ENCODE measurements at regions not wholly inside any gene's neighbourhood (a gene's known extent, or its start where the extent isn't known, plus 50 kb on each side); places are given as distances from the start of the nearest gene placed in this dataset.

DNA sequence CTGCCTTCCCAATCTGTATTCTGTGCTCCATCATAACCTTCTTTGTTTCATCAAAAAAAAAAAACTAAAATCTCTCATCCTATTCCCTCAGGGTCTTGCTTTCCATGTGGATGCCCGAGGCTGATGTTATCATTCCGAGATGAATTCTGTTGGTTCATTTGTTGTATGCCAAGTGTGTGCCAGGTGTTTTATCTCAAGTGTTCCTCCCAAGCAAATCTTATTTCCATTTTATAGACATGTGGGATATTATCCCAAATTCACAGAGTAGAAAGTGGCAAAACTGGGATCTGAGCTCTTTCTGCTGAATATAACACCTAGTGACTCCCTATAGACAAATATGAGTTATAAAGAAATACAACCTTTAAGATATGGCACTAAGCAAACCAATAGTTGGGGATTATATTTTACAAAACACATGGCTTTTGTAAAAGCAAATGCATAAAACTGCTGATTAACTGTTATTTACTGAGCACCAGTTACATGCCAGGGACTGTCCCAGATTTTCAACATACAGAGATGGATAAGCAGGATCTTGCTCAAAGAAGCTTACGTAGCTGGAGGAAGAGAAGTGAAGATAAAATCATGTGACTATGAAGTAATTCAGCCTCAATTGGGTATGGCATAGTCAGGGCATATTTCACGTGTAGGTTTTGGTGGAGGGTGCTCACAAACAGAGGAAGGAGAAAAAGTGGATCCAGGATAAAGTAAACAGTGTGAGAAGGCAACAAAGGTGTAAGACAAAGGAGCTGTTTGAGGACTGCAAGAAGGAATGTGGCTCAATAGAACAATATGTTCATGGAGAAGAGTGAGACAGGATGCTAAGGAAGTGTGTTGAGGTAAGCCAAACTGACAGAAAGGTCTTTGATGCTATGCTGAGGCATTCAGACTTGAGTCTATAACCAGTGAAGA lies 143.3 kb upstream of the ADAMTSL1 start:
- WGBS = 78% methylated on average over 2 of the region's 4 CpGs
- H4K91ac ChIP-seq (ENCODE audit: low read length) = no peak overlapping the region
- H3K27me3 ChIP-seq (ENCODE audit: control insufficient read depth in 1 of 2, insufficient read depth in 1 of 2, low read length in 2 of 2) = no peaks in the 10 kb centered on the region
- H3K4me3 ChIP-seq (ENCODE audit: insufficient read depth in 1 of 2, low read depth in 1 of 2, low read length in 2 of 2) = no peak overlapping the region
- H3K27ac ChIP-seq (ENCODE audit: low read length, poor library complexity, severe bottlenecking) = no peak overlapping the region
- no peak overlapping the region for H3K4ac ChIP-seq (ENCODE audit: low read depth in 1 of 2, low read length in 2 of 2)
- no peak overlapping the region for H3K23ac ChIP-seq (ENCODE audit: low read length in 2 of 2)
- no peak overlapping the region for H2BK12ac ChIP-seq (ENCODE audit: low read length in 2 of 2)
- no peaks in the 10 kb centered on the region for H3K4me1 ChIP-seq (ENCODE audit: control insufficient read depth, insufficient read depth, low read depth, low read length)
- DNase-seq = no peak
- no peaks in the 10 kb centered on the region for H3K9me3 ChIP-seq (ENCODE audit: control insufficient read depth, low read length)
- H3K14ac ChIP-seq (ENCODE audit: low read length in 2 of 2) = no peak overlapping the region
- no peak overlapping the region for H2AFZ ChIP-seq (ENCODE audit: low read depth, low read length)
- no peak overlapping the region for H4K8ac ChIP-seq (ENCODE audit: low read length)
- no peaks in the 10 kb centered on the region for H3K36me3 ChIP-seq (ENCODE audit: control insufficient read depth in 1 of 2, insufficient read depth in 2 of 2, low read depth in 1 of 2, low read length in 2 of 2)
- no peak overlapping the region for H3K4me2 ChIP-seq (ENCODE audit: low read length, poor library complexity, severe bottlenecking)
- no peak overlapping the region for H2BK5ac ChIP-seq (ENCODE audit: low read depth, low read length, poor library complexity, severe bottlenecking)
- no peak overlapping the region for H2BK120ac ChIP-seq (ENCODE audit: low read depth, low read length)
- no peak overlapping the region for H2BK15ac ChIP-seq (ENCODE audit: low read depth, poor library complexity, severe bottlenecking)
- no peak overlapping the region for H2AK5ac ChIP-seq (ENCODE audit: low read length, severe bottlenecking)
- no peak overlapping the region for H3K9ac ChIP-seq (ENCODE audit: low read length)
- H3K18ac ChIP-seq (ENCODE audit: low read depth in 1 of 2, low read length in 2 of 2) = no peak overlapping the region
- H3K79me1 ChIP-seq (replicated peaks; ENCODE audit: low read length, poor library complexity, severe bottlenecking) = no peaks in the 10 kb centered on the region

DNA sequence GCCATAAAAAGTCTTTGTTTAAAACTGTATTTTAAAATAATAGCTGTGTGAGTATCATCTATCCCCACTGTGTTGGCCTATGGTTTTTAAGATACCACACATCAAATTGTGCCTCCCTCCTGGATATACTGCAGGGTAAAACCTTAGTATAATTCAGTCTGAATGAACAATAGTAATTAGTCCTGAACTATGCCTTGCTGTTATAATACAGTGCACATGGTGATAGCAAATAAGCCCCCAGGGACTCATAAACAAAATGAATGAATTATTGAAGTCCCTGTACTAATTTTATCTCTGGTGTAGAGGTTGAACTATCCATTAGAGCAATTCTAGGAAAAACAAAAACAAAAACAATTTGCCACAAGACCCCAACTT lies 142.7 kb upstream of the ADAMTSL1 start:
- Histone ChIP-seq H3K27ac (ENCODE audit: low read length, poor library complexity, severe bottlenecking) (no peak overlapping the region), H3K9ac (ENCODE audit: low read length) (no peak overlapping the region), H3K4me3 (ENCODE audit: insufficient read depth in 1 of 2, low read depth in 1 of 2, low read length in 2 of 2) (no peak overlapping the region), H2AK5ac (ENCODE audit: low read length, severe bottlenecking) (no peak overlapping the region), H3K36me3 (ENCODE audit: control insufficient read depth in 1 of 2, insufficient read depth in 2 of 2, low read depth in 1 of 2, low read length in 2 of 2) (no peaks in the 10 kb centered on the region), H3K4ac (ENCODE audit: low read depth in 1 of 2, low read length in 2 of 2) (no peak overlapping the region), H2BK12ac (ENCODE audit: low read length in 2 of 2) (no peak overlapping the region), H3K79me1 (replicated peaks; ENCODE audit: low read length, poor library complexity, severe bottlenecking) (no peaks in the 10 kb centered on the region), H3K23ac (ENCODE audit: low read length in 2 of 2) (no peak overlapping the region), H2BK120ac (ENCODE audit: low read depth, low read length) (no peak overlapping the region), H3K18ac (ENCODE audit: low read depth in 1 of 2, low read length in 2 of 2) (no peak overlapping the region), H4K91ac (ENCODE audit: low read length) (no peak overlapping the region), H2AFZ (ENCODE audit: low read depth, low read length) (no peak overlapping the region), H3K4me2 (ENCODE audit: low read length, poor library complexity, severe bottlenecking) (no peak overlapping the region), H3K14ac (ENCODE audit: low read length in 2 of 2) (no peak overlapping the region), H3K9me3 (ENCODE audit: control insufficient read depth, low read length) (no peaks in the 10 kb centered on the region), H3K27me3 (ENCODE audit: control insufficient read depth in 1 of 2, insufficient read depth in 1 of 2, low read length in 2 of 2) (no peaks in the 10 kb centered on the region), H4K8ac (ENCODE audit: low read length) (no peak overlapping the region), H2BK5ac (ENCODE audit: low read depth, low read length, poor library complexity, severe bottlenecking) (no peak overlapping the region), H3K4me1 (ENCODE audit: control insufficient read depth, insufficient read depth, low read depth, low read length) (no peaks in the 10 kb centered on the region), H2BK15ac (ENCODE audit: low read depth, poor library complexity, severe bottlenecking) (no peak overlapping the region)
- no peak for DNase-seq

DNA sequence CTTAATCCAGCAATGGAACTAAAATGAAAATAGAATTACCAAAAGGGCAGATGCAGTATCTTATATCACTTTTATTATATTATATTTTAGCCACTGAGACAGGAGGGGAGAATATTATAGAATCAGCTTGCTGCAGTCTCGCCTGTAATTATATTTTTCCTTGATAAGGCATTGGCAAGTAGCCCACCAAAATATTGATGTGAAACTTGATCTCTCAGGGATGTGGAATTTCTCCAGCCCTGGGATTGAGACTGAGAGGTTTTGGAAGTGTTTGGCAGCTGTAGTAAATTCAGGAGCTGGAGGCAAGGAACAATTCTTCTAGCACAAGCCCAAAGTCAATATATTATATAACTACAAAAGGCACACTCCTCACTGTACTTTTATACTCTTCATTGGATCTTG lies 142.1 kb upstream of the ADAMTSL1 start:
- H2AK5ac ChIP-seq (ENCODE audit: low read length, severe bottlenecking) = no peak overlapping the region
- H3K79me1 ChIP-seq (replicated peaks; ENCODE audit: low read length, poor library complexity, severe bottlenecking) = no peaks in the 10 kb centered on the region
- no peak overlapping the region for H3K9ac ChIP-seq (ENCODE audit: low read length)
- no peaks in the 10 kb centered on the region for H3K9me3 ChIP-seq (ENCODE audit: control insufficient read depth, low read length)
- H3K14ac ChIP-seq (ENCODE audit: low read length in 2 of 2) = no peak overlapping the region
- no peak overlapping the region for H4K91ac ChIP-seq (ENCODE audit: low read length)
- H2BK15ac ChIP-seq (ENCODE audit: low read depth, poor library complexity, severe bottlenecking) = no peak overlapping the region
- no peak overlapping the region for H3K23ac ChIP-seq (ENCODE audit: low read length in 2 of 2)
- H3K4me2 ChIP-seq (ENCODE audit: low read length, poor library complexity, severe bottlenecking) = no peak overlapping the region
- H2BK120ac ChIP-seq (ENCODE audit: low read depth, low read length) = no peak overlapping the region
- H3K27ac ChIP-seq (ENCODE audit: low read length, poor library complexity, severe bottlenecking) = no peak overlapping the region
- no peaks in the 10 kb centered on the region for H3K27me3 ChIP-seq (ENCODE audit: control insufficient read depth in 1 of 2, insufficient read depth in 1 of 2, low read length in 2 of 2)
- no peak overlapping the region for H3K4ac ChIP-seq (ENCODE audit: low read depth in 1 of 2, low read length in 2 of 2)
- DNase-seq = no peak
- no peak overlapping the region for H3K4me3 ChIP-seq (ENCODE audit: insufficient read depth in 1 of 2, low read depth in 1 of 2, low read length in 2 of 2)
- no peak overlapping the region for H2BK12ac ChIP-seq (ENCODE audit: low read length in 2 of 2)
- no peak overlapping the region for H3K18ac ChIP-seq (ENCODE audit: low read depth in 1 of 2, low read length in 2 of 2)
- no peaks in the 10 kb centered on the region for H3K4me1 ChIP-seq (ENCODE audit: control insufficient read depth, insufficient read depth, low read depth, low read length)
- no peaks in the 10 kb centered on the region for H3K36me3 ChIP-seq (ENCODE audit: control insufficient read depth in 1 of 2, insufficient read depth in 2 of 2, low read depth in 1 of 2, low read length in 2 of 2)
- no peak overlapping the region for H2BK5ac ChIP-seq (ENCODE audit: low read depth, low read length, poor library complexity, severe bottlenecking)
- 94% methylated on average over 1 of the region's 1 CpG for WGBS
- H2AFZ ChIP-seq (ENCODE audit: low read depth, low read length) = no peak overlapping the region
- H4K8ac ChIP-seq (ENCODE audit: low read length) = no peak overlapping the region

DNA sequence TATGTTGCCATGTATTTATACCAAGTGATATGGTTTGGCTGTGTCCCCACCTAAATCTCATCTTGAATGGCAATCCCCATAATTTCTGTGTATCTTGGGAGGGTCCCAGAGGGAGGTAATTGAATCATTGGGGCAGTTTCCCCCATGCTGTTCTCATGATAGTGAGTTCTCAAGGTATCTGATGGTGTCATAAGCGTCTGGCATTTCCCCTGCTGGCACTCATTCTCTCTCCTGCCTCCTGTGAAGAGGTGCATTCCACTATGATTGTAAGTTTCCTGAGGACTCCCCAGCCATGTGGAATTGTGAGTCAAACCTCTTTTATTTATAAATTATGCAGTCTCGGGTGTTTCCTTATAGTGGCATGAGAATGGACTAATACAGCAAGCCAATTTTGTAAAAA lies 140.8 kb upstream of the ADAMTSL1 start:
- Histone ChIP-seq H3K27ac (ENCODE audit: low read length, poor library complexity, severe bottlenecking) (no peak overlapping the region), H2BK5ac (ENCODE audit: low read depth, low read length, poor library complexity, severe bottlenecking) (no peak overlapping the region), H2AFZ (ENCODE audit: low read depth, low read length) (no peak overlapping the region), H4K91ac (ENCODE audit: low read length) (no peak overlapping the region), H3K4ac (ENCODE audit: low read depth in 1 of 2, low read length in 2 of 2) (no peak overlapping the region), H3K9me3 (ENCODE audit: control insufficient read depth, low read length) (no peaks in the 10 kb centered on the region), H3K23ac (ENCODE audit: low read length in 2 of 2) (no peak overlapping the region), H3K4me1 (ENCODE audit: control insufficient read depth, insufficient read depth, low read depth, low read length) (peaks cover 2% of the 10 kb centered on the region), H4K8ac (ENCODE audit: low read length) (no peak overlapping the region), H3K79me1 (replicated peaks; ENCODE audit: low read length, poor library complexity, severe bottlenecking) (no peaks in the 10 kb centered on the region), H3K14ac (ENCODE audit: low read length in 2 of 2) (no peak overlapping the region), H3K9ac (ENCODE audit: low read length) (no peak overlapping the region), H2BK15ac (ENCODE audit: low read depth, poor library complexity, severe bottlenecking) (no peak overlapping the region), H3K4me2 (ENCODE audit: low read length, poor library complexity, severe bottlenecking) (no peak overlapping the region), H2BK120ac (ENCODE audit: low read depth, low read length) (no peak overlapping the region), H2AK5ac (ENCODE audit: low read length, severe bottlenecking) (no peak overlapping the region), H2BK12ac (ENCODE audit: low read length in 2 of 2) (no peak overlapping the region), H3K27me3 (ENCODE audit: control insufficient read depth in 1 of 2, insufficient read depth in 1 of 2, low read length in 2 of 2) (no peaks in the 10 kb centered on the region), H3K36me3 (ENCODE audit: control insufficient read depth in 1 of 2, insufficient read depth in 2 of 2, low read depth in 1 of 2, low read length in 2 of 2) (no peaks in the 10 kb centered on the region), H3K18ac (ENCODE audit: low read depth in 1 of 2, low read length in 2 of 2) (no peak overlapping the region), H3K4me3 (ENCODE audit: insufficient read depth in 1 of 2, low read depth in 1 of 2, low read length in 2 of 2) (no peak overlapping the region)
- WGBS = no CpG with 5 or more reads among the region's 2 CpGs
- DNase-seq = no peak
